HG03280 (cell line): ENCODE measurements at regions not wholly inside any gene's neighbourhood (a gene's known extent, or its start where the extent isn't known, plus 50 kb on each side); places are given as distances from the start of the nearest gene placed in this dataset.
"Not testable (repeated sequence)": the region's sequence is repeated elsewhere in the genome, so short reads cannot be mapped to it uniquely, and the experiment has no call there.

Experiments used
- ATAC-seq: cut with Tn5 transposase; IDR thresholded peaks from one replicate; pipeline ENCODE4 v1.9.1; 2021; ENCODE audit warnings: mild to moderate bottlenecking, moderate library complexity; ENCODE audit not compliant: unreplicated experiment

- ATAC-seq, result no peak
Measured at GRCh38 chr14:89661392-89661791, 244.4 kb upstream of the FOXN3 start.

GRCh38 chr14:89660625-89661233, 243.7 kb upstream of the FOXN3 start:
- not testable (repeated sequence) for ATAC-seq

DNA sequence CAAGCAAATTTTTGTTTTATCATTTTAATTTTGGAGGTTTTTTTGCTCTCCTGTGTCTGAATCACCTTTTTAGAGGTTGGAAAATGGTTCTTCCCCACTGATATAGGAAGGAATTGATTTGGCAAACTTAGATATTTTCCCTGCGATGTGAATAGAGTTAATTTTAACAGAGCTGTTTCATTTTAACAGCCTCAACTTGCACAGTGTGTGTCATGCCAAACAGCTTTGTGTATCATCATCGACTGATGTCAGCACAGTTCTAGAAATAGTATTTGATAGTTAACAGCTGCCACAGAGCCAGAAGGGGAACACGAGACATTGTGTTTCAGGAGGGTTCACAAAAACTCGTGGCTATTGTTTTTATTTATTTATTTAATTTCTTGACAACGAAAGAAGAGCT, 243.1 kb upstream of the FOXN3 start:
- no peak for ATAC-seq

GRCh38 chr14:89658977-89659670, 242.1 kb upstream of the FOXN3 start:
- ATAC-seq, result no peak

- ATAC-seq, result no peak
Measured at GRCh38 chr14:89657014-89657413, 240.0 kb upstream of the FOXN3 start.

- ATAC-seq, result no peak
Measured at GRCh38 chr14:89654998-89655397, 238.0 kb upstream of the FOXN3 start.

- no peak for ATAC-seq
Measured at GRCh38 chr14:89652352-89652751, 235.3 kb upstream of the FOXN3 start.

- no peak for ATAC-seq
Measured at GRCh38 chr14:89651805-89652204, 234.8 kb upstream of the FOXN3 start.

DNA sequence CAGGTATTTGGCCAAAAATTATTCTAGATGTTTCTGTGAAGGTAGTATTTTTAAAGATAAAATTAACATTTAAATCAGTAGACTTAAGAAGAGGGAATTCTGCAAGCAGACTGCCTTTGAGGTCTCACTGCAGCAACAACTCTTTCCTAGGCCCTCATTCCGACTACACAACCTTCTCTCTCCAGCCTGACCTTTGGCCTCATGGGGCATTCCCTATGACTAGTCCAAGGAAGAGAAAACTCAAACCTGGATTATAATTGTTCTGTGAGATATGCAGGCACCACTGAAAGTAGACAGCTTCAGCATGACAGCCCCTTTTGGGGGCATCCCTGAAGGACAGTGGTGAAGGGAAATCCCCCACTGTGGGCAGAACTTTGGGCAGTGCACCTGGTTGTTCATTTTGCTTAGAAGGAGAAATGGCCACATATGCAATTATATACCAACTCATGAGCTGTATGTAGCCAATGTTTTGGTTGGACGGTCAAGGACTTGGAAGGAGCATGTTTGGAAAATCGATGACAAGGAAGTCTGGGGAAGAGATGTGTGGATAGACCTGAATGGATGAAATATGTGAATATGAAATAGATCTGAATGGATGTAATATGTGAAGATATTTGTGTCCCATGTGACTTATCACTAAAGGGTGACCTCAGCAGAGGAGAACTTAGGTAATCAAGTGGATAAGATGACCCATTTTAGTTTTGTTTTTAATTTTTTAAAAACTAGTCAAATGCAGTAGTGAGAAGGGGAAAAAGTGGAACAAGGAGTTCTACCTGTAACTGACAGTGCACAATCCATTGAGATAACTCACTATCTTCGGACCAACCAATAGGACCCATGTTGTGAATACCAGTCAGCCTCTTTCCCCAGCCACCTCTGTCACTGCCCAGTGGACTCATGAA, 233.3 kb upstream of the FOXN3 start:
- no peak for ATAC-seq

DNA sequence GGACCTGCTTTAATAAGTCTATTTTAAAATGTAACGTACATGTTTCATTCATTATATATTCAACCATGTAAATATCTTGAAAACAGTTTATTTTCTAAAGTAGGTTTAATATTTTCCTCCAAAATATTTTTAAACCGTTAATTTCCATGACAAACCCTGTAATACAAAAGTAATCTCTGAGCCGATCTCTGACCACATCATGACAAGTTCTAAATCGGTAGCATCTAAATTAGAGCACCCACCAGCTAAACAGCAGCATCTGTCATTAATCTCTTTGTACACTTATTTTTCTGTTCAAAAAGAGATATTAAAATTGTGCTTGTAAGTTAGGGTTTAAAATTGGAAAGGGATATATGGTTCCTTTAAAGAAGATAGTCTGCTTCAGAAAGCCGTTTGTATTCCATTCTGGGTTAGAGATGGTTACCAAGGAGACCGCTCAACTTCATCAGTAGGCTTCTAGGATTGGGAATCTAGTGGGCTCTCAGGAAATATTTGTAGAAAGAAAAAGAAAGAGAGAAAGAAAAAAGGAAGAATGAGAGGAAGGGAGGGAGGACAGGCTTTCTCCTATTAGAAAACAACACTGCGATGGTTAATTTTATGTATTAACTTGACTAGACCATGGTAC, 232.5 kb upstream of the FOXN3 start:
- ATAC-seq, result no peak

- ATAC-seq, result no peak
Measured at GRCh38 chr14:89648924-89649323, 231.9 kb upstream of the FOXN3 start.

GRCh38 chr14:89648510-89648909, 231.5 kb upstream of the FOXN3 start:
- no peak for ATAC-seq

GRCh38 chr14:89646971-89647370, 229.9 kb upstream of the FOXN3 start:
- no peak for ATAC-seq

DNA sequence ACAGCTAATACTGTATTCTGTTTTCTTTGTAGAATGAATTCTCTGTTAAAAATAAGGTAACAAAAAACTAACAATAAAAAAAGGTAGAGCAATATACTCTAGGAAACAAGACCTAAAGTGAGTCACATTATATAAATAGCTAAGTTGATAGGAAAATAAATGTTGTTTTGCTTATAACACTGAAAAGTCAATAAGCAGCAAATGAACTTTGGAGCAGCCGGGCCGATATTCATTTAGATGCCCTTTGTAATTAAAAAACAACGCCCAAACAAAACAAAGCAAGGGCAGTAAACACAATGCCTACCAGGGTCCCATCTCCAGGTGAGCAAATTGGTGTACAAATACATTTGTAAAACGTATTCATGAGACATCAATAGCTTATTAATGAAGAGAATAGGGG, 227.6 kb upstream of the FOXN3 start:
- ATAC-seq, result no peak

GRCh38 chr14:89641495-89642175, 224.6 kb upstream of the FOXN3 start:
- peak; percentile 99 for ATAC-seq

GRCh38 chr14:89640141-89640540, 223.1 kb upstream of the FOXN3 start:
- ATAC-seq, result no peak

GRCh38 chr14:89639687-89640086, 222.7 kb upstream of the FOXN3 start:
- ATAC-seq, result no peak

- no peak for ATAC-seq
Measured at GRCh38 chr14:89638891-89639290, 221.9 kb upstream of the FOXN3 start.

DNA sequence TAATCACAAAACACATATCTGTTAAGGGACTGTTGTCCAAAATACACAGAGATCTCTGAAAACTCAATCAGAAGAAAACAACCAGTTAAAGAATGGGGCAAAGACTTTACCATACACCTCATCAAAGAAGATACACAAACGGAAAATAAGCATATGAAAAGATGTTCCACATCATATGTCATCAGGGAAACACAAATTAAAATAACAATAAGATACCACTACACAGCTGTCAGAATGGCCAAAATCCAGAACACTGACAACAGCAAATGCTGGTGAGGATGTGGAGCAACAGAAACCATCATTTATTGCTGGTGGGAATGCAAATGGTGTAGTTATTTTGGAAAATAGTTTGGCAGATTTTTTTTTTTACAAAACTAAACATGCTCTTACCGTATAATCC, 220.5 kb upstream of the FOXN3 start:
- ATAC-seq, result no peak

DNA sequence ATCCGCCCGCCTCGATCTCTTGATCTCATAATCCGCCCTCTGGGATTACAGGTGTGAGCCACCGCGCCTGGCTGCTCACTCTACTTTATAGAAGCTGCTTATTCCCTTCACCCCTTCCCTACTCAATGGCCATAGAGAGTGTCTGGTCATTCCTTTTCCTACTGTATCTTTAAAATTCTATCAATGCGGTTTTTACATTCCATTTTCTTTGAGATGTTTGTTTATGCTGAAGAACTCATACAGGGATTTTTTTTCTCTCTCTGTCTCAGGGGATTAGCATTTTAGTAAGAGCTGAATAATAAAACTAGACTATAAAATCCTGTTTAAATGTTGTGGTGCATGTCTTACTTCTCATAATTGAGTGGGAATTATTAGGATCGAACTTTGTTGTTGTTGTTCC, 218.6 kb upstream of the FOXN3 start:
- no peak for ATAC-seq

- ATAC-seq, result no peak
Measured at GRCh38 chr14:89634037-89634436, 217.0 kb upstream of the FOXN3 start.
